ENCODE measurements at regions not wholly inside any gene's neighbourhood (a gene's known extent, or its start where the extent isn't known, plus 50 kb on each side); places are given as distances from the start of the nearest gene placed in this dataset.

- TF ChIP-seq CTCF (IDR thresholded peaks at IDR 0.05; ENCODE audit: insufficient read depth, low read length), result no peak
- TF ChIP-seq POLR2AphosphoS5 (IDR thresholded peaks at IDR 0.05; ENCODE audit: low read depth), result no peak
These were observed 70.7 kb upstream of the SLC22A11 start for GRCh38 chr11:64485074-64485473.
